Activated naive CD4-positive, alpha-beta T cell treated with anti-CD3 and anti-CD28 coated beads for 36 hours (primary cell): ENCODE measurements at regions not wholly inside any gene's neighbourhood (a gene's known extent, or its start where the extent isn't known, plus 50 kb on each side); places are given as distances from the start of the nearest gene placed in this dataset.

Experiments
- CTCF ChIA-PET: fragments of 350-600 bp; sonication (Branson Sonifier 250); formaldehyde crosslinking; loops from one replicate; lab custom pipeline; 2021; ENCODE audit warnings: antibody characterized with exemption; lab: Charles Lee
- DNase-seq: peaks from one replicate; pipeline ENCODE4 v3.0.0-alpha.2; 2020
- H3K27ac Mint-ChIP-seq: one replicate; pipeline ENCODE4 v1.8.0; 2021; ENCODE audit warnings: mild to moderate bottlenecking, mixed read lengths
- H3K27me3 Mint-ChIP-seq: one replicate; pipeline ENCODE4 v1.8.0; 2021; ENCODE audit warnings: low read depth, mixed read lengths
- H3K36me3 Mint-ChIP-seq: one replicate; pipeline ENCODE4 v1.8.0; 2021; ENCODE audit warnings: low read depth, mixed read lengths
- H3K4me1 Mint-ChIP-seq: one replicate; pipeline ENCODE4 v1.8.0; 2021; ENCODE audit warnings: low read depth, mixed read lengths
- H3K4me3 Mint-ChIP-seq: one replicate; pipeline ENCODE4 v1.8.0; 2021; ENCODE audit warnings: mild to moderate bottlenecking, moderate library complexity, mixed read lengths
- H3K9me3 Mint-ChIP-seq: one replicate; pipeline ENCODE4 v1.8.0; 2021; ENCODE audit warnings: mixed read lengths
- intact Hi-C: fragments of 100-400 bp; cut with micrococcal nuclease; formaldehyde crosslinking; loops from one replicate; pipeline ENCODE4 v1.15.1; 2023

DNA sequence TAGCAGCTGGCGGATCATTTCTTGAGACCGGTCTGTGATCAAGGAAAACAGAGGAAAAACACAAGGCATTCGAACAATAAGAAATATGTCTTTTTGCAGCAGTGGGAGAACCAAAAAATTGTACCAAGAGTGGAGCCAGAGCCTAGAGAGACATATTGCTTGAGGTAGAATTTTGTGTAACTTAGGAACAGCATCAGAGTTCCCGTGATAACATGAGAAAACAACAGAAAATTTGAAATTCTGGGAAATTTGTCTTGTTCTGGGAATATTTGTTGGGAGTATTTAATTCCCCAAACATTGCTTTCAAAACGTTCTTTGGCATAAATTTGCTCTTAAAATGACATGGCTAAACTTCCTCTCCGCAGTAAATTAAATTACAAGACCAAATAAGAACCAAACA is 267.5 kb downstream of the GPD2 start:
- H3K27me3 Mint-ChIP-seq = peaks cover 6% of the 10 kb centered on the region
- intact Hi-C loops = no loop called here
- no peak overlapping the region for H3K27ac Mint-ChIP-seq
- no peak for DNase-seq
- H3K4me1 Mint-ChIP-seq = no peaks in the 10 kb centered on the region
- H3K4me3 Mint-ChIP-seq = no peak overlapping the region
- no peaks in the 10 kb centered on the region for H3K36me3 Mint-ChIP-seq
- CTCF ChIA-PET = no interaction called here
- H3K9me3 Mint-ChIP-seq = no peaks in the 10 kb centered on the region

DNA sequence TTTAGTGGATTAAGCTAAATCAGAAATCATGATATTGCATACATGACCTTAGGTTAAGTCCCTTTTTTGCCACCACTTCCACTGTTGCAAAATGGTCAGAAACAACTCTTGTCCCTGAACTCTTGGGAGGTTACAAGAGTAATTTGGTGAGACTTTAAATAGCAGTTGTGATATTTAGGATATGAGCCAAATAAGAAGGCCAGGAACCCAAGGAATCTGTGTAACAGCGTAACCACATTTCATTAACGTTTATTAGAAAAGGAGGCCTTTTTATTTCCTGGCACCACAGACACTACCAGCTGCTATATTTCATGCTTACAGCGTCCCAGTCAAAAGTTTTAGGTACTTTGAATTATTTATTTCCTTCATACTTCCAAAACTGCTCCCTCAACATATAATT is 268.0 kb downstream of the GPD2 start:
- H3K4me3 Mint-ChIP-seq = no peak overlapping the region
- no peaks in the 10 kb centered on the region for H3K36me3 Mint-ChIP-seq
- no peaks in the 10 kb centered on the region for H3K9me3 Mint-ChIP-seq
- H3K27me3 Mint-ChIP-seq = peaks cover 6% of the 10 kb centered on the region
- no peak overlapping the region for H3K27ac Mint-ChIP-seq
- intact Hi-C loops = no loop called here
- no peak for DNase-seq
- CTCF ChIA-PET = no interaction called here
- no peaks in the 10 kb centered on the region for H3K4me1 Mint-ChIP-seq

DNA sequence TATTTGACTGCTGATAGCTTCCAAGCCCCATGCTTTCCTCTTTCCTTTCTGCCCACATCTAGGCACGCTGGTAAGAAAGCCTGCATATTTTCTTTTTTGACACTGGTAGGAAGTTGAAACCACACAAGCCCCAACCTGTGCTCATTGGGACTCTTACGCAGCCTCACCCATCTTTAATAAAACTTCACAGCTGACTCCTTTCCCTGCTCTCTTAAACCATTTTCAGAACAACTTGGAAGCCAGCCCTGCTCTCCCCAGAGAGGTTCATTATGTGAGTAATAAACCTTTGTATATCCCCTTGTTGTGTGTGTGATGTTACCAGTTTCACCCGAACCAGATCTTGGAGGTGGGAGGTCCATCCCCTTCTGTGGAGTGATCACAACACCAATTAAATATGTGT is 268.4 kb downstream of the GPD2 start:
- Mint-ChIP-seq H3K9me3 (no peaks in the 10 kb centered on the region), H3K4me1 (no peaks in the 10 kb centered on the region), H3K4me3 (no peak overlapping the region), H3K36me3 (no peaks in the 10 kb centered on the region), H3K27me3 (peaks cover 6% of the 10 kb centered on the region), H3K27ac (no peak overlapping the region)
- DNase-seq = no peak
- intact Hi-C loops = no loop called here
- CTCF ChIA-PET = no interaction called here

DNA sequence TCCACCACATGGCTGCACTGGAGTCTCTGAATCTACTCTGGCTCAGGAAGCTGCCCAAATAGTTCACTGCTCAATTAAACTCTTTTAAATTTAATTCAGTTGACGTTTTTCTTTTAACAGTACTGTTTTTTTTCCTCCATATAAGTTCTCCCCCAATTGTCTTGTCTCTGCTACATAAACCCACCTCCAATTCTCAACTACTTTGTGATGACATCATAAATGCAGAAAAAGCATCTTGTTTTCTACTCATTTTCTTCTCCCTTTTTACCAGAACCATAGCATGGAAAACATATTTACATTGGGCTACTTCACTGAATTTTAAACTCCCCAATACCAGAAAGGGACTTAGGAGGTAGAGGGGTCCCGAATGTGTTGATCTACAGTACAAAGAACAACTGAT is 270.4 kb downstream of the GPD2 start:
- H3K4me3 Mint-ChIP-seq = no peak overlapping the region
- H3K4me1 Mint-ChIP-seq = no peaks in the 10 kb centered on the region
- H3K36me3 Mint-ChIP-seq = no peaks in the 10 kb centered on the region
- peaks cover 6% of the 10 kb centered on the region for H3K27me3 Mint-ChIP-seq
- DNase-seq = no peak
- CTCF ChIA-PET = no interaction called here
- no peak overlapping the region for H3K27ac Mint-ChIP-seq
- intact Hi-C loops = no loop called here
- no peaks in the 10 kb centered on the region for H3K9me3 Mint-ChIP-seq

DNA sequence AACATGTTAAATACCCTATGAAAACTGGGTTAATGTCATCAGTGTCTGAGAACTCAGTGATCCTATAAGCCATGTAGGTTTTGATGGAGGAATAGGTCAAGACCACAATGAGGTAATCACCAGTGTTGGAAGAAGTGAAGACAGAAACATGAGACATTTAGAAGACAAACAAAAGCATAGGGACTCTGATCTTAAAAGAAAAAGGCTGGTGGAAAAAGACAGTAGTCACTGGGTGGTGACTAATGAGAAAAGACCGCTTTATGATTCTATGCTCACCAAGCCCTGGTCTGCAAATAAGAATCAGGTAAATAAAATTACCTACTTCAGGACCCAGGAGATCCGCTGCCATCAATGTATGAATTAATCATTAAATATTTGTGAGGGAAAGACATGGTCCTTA is 271.9 kb downstream of the GPD2 start:
- DNase-seq = no peak
- intact Hi-C loops = no loop called here
- CTCF ChIA-PET = no interaction called here
- Mint-ChIP-seq H3K9me3 (no peaks in the 10 kb centered on the region), H3K36me3 (no peaks in the 10 kb centered on the region), H3K4me1 (no peaks in the 10 kb centered on the region), H3K4me3 (no peak overlapping the region), H3K27ac (no peak overlapping the region), H3K27me3 (no peaks in the 10 kb centered on the region)

DNA sequence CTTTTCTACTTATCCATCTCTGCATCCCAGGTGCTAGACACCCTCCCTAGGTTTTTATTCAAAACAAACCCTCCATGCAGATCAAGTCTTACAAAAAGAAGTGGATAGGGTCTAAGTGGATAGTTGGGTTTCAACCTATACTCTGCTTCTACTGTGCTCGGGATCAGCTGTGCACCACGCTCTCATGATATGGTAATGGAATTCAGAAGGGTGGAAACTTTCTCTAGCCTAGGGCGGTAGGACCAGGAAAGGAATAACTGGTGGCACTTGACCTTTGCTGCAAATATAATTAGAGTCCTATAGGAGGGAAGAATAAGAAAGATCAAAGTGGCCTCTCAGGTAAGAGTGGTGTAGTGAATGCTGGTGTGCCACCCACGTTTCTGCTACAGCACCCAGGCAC is 272.9 kb downstream of the GPD2 start:
- intact Hi-C loops = no loop called here
- Mint-ChIP-seq H3K36me3 (no peaks in the 10 kb centered on the region), H3K27me3 (peaks cover 2% of the 10 kb centered on the region), H3K9me3 (no peaks in the 10 kb centered on the region), H3K4me1 (no peaks in the 10 kb centered on the region), H3K27ac (no peak overlapping the region), H3K4me3 (no peak overlapping the region)
- DNase-seq = no peak
- CTCF ChIA-PET = no interaction called here

DNA sequence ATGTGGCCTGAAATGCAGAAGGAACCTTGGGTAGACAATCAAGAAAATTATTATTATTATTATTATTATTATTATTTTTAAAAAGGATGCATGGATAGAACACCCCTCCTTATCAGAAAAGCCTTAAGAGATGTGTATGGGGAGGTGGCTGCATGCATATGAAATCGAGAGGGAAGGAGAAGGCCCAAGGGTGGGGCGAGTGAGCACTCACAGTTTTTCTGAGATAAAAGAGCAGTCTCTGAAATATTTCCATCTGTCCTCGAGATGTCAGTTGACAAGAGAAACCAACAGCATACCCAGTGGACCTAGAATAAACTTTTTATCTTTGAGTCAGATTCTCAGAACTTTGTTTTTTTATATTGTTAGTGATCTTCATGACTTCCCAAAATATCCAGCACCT is 282.9 kb downstream of the GPD2 start:
- H3K36me3 Mint-ChIP-seq = no peaks in the 10 kb centered on the region
- intact Hi-C loops = no loop called here
- H3K27me3 Mint-ChIP-seq = peaks cover 10% of the 10 kb centered on the region

DNA sequence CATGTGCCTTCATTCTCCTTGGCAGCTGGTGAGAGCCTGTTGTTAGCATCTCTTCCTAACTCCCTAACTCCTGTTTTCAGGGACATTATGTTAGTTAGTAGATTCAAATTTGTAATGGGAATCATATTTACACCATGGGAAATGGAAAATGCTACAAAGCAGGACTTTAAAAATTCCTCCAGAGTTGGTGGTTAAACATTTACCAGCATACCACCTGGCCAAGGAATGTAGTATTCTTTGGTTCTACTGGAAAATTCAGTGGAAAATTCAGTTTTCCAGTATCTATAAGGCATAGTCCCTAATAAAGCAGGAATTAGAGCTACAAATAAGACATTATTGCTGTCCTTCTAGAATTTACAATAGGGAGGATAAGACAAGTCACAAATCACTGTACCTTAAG is 291.7 kb downstream of the GPD2 start:
- intact Hi-C loops = no loop called here
- H3K9me3 Mint-ChIP-seq = no peaks in the 10 kb centered on the region
- no peak overlapping the region for H3K27ac Mint-ChIP-seq
- DNase-seq = no peak
- H3K4me3 Mint-ChIP-seq = no peak overlapping the region
- H3K4me1 Mint-ChIP-seq = no peaks in the 10 kb centered on the region
- peaks cover 3% of the 10 kb centered on the region for H3K27me3 Mint-ChIP-seq
- H3K36me3 Mint-ChIP-seq = no peaks in the 10 kb centered on the region
- CTCF ChIA-PET = no interaction called here

More for the DNA sequence above, 282.9 kb downstream of the GPD2 start:
- DNase-seq = no peak
- Mint-ChIP-seq H3K9me3 (no peaks in the 10 kb centered on the region), H3K4me3 (no peak overlapping the region), H3K4me1 (no peaks in the 10 kb centered on the region), H3K27ac (no peak overlapping the region)
- CTCF ChIA-PET = no interaction called here

DNA sequence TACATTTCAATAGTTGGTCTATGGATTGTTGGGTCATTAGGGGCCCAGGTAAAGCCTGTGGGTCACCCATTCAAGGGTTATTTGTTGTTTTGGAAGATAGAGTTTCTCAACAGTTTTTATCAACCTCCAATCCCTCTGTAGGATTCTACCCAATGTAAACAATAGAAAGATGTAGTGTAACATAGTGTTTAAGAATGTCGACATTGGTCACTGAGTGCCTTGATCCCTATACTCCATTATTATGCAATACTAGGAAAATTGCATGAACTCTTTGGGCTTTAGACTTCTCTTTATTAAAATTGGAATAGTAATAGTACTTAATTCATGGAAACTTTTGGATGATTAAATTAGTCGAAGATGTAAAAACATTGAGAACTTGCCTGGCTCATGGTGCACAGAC is 292.1 kb downstream of the GPD2 start:
- DNase-seq = no peak
- intact Hi-C loops = no loop called here
- Mint-ChIP-seq H3K27me3 (peaks cover 3% of the 10 kb centered on the region), H3K4me3 (no peak overlapping the region), H3K9me3 (no peaks in the 10 kb centered on the region), H3K27ac (no peak overlapping the region), H3K4me1 (no peaks in the 10 kb centered on the region), H3K36me3 (no peaks in the 10 kb centered on the region)
- CTCF ChIA-PET = no interaction called here

DNA sequence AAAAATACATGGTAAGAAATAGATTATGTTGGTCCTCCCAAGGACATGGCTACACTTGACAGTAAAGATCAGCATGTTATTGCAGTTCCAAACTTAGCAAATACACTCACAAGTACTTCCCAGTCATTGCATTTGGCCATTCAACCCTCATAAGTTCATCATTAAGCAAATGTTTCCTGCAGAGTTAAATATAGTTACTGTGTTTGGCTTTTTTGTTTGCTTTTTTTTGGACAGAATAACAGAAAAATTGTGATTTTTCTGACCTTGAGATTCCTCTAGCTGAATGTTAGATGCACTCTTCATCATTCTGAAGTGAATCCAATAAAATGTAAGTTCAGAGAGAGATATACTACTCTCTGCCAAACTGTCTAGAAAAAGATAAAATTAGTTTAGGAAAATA is 295.3 kb downstream of the GPD2 start:
- no peaks in the 10 kb centered on the region for H3K36me3 Mint-ChIP-seq
- intact Hi-C loops = no loop called here
- no peaks in the 10 kb centered on the region for H3K4me1 Mint-ChIP-seq
- H3K27me3 Mint-ChIP-seq = no peaks in the 10 kb centered on the region
- DNase-seq = no peak
- no peak overlapping the region for H3K4me3 Mint-ChIP-seq
- H3K9me3 Mint-ChIP-seq = no peaks in the 10 kb centered on the region
- CTCF ChIA-PET = interaction anchor here (0.5 kb wide), 1 partner anchor 160 kb away, joined by 3 read pairs; no protein-coding TSS in a partner anchor
- no peak overlapping the region for H3K27ac Mint-ChIP-seq

DNA sequence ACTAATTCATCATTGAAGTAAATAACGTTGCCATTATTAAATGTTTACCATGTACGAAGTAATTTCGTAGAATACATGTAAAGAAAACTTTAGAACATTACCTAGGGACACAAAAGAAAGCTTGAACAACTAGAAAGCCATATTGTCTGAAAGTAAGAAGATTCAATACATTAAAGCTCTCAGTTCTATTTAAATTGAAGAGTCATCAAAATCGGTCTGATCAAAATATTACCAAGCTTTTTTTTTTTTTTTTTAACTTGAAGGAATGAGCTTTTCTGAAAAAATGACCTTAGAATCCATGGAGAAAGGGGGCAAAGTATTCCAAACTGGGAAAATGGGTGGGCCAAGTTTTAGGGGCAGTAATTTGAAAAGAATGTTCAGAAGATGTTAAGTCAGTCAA is 300.8 kb downstream of the GPD2 start:
- Mint-ChIP-seq H3K4me3 (no peak overlapping the region), H3K36me3 (no peaks in the 10 kb centered on the region), H3K27me3 (no peaks in the 10 kb centered on the region), H3K27ac (no peak overlapping the region), H3K9me3 (no peaks in the 10 kb centered on the region), H3K4me1 (no peaks in the 10 kb centered on the region)
- intact Hi-C loops = no loop called here
- CTCF ChIA-PET = no interaction called here
- DNase-seq = no peak

DNA sequence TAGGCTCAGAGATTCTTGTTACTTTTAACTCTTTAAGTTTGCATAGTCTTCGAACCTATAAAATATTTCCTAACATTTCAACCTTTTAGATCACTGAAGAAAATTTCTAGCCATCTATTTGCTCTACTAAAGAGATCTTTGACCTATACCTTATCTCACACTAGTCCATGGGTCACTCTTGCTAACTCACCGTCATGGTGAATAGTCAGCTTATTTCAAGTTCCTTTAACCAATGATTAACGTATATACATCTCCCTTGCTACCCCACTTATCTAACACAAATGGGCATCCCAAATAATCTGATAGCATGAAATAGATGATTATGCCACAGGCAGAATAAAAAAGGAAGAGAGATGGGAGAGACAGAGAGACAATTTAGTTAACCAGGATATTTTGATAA is 303.1 kb downstream of the GPD2 start:
- Mint-ChIP-seq H3K4me1 (no peaks in the 10 kb centered on the region), H3K36me3 (no peaks in the 10 kb centered on the region), H3K9me3 (no peaks in the 10 kb centered on the region), H3K27ac (no peak overlapping the region), H3K4me3 (no peak overlapping the region), H3K27me3 (no peaks in the 10 kb centered on the region)
- DNase-seq = no peak
- CTCF ChIA-PET = no interaction called here
- intact Hi-C loops = no loop called here

DNA sequence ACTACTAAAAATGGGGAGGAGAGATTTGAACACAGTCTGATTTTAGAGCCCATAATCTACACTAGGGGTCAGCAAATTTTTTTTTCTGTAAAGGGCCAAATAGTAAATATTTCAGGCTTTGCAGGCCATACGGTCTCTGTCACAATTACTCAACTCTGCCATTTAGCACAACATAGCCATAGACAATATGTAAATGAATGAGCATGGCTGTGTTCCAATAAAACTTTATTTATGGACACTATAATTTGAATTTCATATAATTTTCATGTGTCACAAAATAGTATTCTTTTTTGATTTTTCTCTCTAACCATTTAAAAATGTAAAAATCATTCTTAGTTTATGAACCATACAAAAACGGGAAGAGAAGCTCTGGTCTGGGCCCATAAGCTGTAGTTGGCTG is 309.4 kb downstream of the GPD2 start:
- H3K36me3 Mint-ChIP-seq = no peaks in the 10 kb centered on the region
- peaks cover 3% of the 10 kb centered on the region for H3K27me3 Mint-ChIP-seq
- DNase-seq = no peak
- no peaks in the 10 kb centered on the region for H3K4me1 Mint-ChIP-seq
- CTCF ChIA-PET = interaction anchor here (0.6 to 1.2 kb wide), 3 partner anchors 9 to 409 kb away, joined by 3 read pairs; no protein-coding TSS in a partner anchor
- no peak overlapping the region for H3K27ac Mint-ChIP-seq
- intact Hi-C loops = no loop called here
- H3K4me3 Mint-ChIP-seq = no peak overlapping the region
- no peaks in the 10 kb centered on the region for H3K9me3 Mint-ChIP-seq

DNA sequence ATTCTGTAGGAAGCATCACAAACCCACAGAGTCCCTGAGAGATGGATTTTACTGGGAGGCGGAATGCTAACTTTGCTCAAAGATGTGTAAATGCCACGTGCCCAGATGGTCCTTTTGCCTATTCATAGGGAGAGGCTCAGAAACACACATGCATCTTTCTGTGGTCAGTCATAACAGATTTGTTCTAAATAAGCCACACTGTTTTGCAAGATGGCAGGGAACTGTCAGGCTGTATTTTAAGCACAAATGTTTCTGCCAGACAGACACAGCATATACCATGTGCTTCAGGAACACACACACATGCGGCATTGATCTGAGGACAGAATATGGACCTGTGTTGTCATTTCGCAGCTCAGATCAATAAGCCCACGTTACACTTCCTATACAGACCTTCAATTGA is 312.0 kb downstream of the GPD2 start:
- Mint-ChIP-seq H3K9me3 (no peaks in the 10 kb centered on the region), H3K36me3 (no peaks in the 10 kb centered on the region), H3K27ac (no peak overlapping the region), H3K4me1 (no peaks in the 10 kb centered on the region), H3K4me3 (no peak overlapping the region), H3K27me3 (peaks cover 3% of the 10 kb centered on the region)
- DNase-seq = no peak
- intact Hi-C loops = no loop called here
- CTCF ChIA-PET = no interaction called here
